ENCODE measurements at regions not wholly inside any gene's neighbourhood (a gene's known extent, or its start where the extent isn't known, plus 50 kb on each side); places are given as distances from the start of the nearest gene placed in this dataset. TPM values are rescaled to one million over a fixed set of nuclear protein-coding genes. Genes with fewer than 3 reads are reported as not detected.
"Not testable (repeated sequence)": the region's sequence is repeated elsewhere in the genome, so short reads cannot be mapped to it uniquely, and the experiment has no call there.

GRCh38 chr4:170227928-170228327, 138.2 kb upstream of the AADAT start:
- no peak for DNase-seq (ENCODE audit: low read depth)

GRCh38 chr4:170226288-170226687, 136.5 kb upstream of the AADAT start:
- DNase-seq (ENCODE audit: low read depth) = no peak

- DNase-seq (ENCODE audit: low read depth) = no peak
Measured at GRCh38 chr4:170214731-170215130, 125.0 kb upstream of the AADAT start.

DNA sequence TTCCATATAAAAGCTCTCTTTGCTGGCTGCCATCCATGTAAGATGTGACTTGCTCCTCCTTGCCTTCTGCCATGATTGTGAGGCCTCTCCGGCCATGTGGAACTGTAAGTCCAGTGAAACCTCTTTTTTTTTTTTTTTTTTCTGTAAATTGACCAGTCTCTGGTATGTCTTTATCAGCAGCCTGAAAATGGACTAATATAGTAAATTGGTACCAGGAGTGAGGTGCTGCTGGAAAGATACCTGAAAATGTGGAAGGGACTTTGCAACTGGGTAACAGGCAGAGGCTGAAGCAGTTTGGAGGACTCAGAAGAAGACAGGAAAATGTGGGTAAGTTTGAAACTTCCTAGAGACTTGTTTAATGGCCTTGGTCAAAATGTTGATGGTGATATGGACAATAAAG, 124.3 kb upstream of the AADAT start:
- no peak for DNase-seq (ENCODE audit: low read depth)

DNA sequence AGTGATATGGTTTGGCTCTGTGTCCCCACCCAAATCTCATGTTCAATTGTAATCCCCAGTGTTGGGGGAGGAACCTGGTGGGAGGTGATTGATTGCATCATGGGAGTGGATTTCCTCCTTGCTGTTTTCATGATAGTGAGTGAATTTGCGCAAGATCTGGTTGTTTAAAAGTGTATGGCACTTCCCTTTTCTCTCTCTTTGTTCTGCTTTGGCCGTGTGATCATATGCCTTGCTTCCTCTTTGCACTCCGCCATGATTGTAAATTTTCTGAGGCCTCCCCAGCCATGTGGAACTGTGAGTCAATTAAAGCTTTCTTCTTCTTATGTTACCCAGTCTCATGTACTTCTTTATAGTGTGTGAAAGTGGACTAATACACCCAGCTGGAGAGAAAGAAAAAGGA, 113.0 kb upstream of the AADAT start:
- DNase-seq (ENCODE audit: low read depth) = no peak

DNA sequence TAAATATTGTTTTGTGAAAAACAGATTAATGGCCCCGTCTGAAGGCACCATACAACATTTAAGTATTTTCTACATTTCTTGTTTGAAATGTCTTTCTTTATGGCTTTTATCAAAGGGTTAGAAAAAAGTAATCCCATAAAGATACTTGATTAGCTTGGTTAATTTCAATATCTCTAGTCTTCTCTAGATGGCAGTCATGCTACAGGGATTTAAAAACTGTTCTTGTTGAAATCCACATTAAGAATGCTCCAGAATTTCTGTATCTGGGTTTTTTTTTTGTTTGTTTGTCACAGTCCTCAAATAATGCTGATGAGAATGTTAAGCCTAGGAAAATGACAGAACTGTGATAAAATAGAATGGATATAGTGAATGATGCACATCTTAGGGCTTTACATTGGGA, 109.0 kb upstream of the AADAT start:
- no peak for DNase-seq (ENCODE audit: low read depth)

GRCh38 chr4:170194794-170195193, 105.0 kb upstream of the AADAT start:
- DNase-seq (ENCODE audit: low read depth) = not testable (repeated sequence)

DNA sequence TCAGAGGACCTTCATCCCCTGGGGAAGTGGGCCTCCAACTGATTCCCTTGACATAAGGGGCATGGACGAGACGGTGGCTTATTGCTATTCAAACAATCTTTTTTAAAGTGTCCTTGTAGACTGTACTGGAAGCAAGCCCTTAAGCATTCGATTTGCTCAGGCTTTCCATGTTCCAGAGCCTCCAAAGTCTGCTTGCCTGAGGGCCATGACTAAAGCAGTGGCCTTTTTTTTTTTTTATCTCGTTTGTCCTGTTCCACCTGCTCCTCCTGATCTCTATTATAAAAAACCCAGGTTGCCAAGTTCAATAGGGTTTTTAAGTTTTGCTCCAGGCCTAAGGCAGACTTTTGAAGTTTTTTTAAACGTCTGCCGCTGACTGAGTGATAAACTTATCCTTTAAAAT, 103.7 kb upstream of the AADAT start:
- no peak for DNase-seq (ENCODE audit: low read depth)

DNA sequence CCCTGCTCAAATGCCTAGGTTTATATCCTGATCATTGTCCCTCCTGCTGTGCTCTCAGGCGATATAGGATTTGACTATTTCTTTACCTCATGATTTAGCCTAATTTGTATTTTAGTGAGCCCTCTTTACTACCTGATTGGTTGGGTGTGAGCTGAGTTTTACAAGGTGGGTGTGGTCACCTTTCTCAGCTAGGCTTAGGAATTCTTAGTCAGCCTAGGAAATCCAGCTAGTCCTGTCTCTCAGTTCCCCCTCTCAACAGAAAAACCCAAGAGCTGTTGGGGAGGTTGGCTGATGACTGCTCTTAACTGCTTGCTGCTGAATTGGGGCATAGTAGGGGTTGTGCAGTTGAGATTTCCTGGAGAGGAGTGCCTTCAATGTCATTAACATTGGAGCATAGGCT, 100.5 kb upstream of the AADAT start:
- DNase-seq (ENCODE audit: low read depth) = no peak

DNA sequence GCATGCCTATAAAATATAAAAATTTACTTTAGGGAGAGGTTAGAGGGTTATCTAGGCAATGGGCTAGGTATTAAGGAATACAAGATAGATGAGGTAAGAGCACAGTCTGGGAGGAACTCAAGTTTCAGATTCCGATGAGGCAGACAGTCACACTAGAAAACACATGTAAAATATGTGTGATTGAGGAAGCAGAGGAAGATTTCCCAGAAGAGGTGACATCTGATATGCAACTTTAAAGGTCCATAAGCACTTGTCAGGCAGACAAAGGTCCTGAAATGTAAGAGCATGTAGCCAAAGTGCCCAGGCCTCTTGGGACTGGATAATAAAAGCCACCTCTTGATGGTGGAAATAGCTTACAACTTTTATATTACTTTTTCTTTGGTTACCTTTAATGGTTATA, 81.1 kb upstream of the AADAT start:
- no peak for DNase-seq (ENCODE audit: low read depth)

GRCh38 chr4:170169699-170170098, 79.9 kb upstream of the AADAT start:
- DNase-seq (ENCODE audit: low read depth) = no peak

- no peak for DNase-seq (ENCODE audit: low read depth)
Measured at GRCh38 chr4:170167678-170168077, 77.9 kb upstream of the AADAT start.

DNA sequence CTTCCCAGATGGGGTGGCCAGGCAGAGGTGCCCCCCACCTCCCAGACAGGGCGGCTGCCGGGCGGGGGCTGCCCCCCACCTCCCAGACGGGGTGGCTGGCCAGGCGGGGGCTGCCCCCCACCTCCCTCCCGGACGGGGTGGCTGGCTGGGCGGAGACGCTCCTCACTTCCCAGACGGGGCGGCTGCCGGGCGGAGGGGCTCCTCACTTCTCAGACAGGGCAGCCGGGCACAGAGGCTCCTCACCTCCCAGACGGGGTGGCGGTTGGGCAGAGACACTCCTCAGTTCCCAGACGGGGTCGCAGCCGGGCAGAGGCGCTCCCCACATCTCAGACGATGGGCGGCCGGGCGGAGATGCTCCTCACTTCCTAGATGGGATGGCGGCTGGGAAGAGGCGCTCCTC, 76.4 kb upstream of the AADAT start:
- DNase-seq (ENCODE audit: low read depth) = not testable (repeated sequence)

DNA sequence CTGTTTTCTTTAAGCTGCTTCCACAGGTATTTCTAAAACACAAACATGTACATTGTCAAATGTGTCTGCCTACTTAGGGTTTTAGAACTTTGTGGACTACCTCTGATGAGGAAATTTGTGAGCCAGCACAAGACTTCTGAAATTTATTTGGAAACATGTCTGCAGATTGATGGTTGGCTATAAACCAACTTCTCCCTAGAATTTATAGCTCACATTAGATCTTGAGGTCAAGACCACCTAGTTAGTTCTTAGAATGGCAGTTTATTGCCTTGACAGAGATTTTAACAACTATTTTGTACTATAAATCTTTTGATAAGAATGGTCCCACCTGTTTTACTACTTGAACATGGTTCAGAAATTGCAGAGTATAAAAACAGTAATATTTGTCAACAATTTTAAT, 72.7 kb upstream of the AADAT start:
- no peak for DNase-seq (ENCODE audit: low read depth)

DNA sequence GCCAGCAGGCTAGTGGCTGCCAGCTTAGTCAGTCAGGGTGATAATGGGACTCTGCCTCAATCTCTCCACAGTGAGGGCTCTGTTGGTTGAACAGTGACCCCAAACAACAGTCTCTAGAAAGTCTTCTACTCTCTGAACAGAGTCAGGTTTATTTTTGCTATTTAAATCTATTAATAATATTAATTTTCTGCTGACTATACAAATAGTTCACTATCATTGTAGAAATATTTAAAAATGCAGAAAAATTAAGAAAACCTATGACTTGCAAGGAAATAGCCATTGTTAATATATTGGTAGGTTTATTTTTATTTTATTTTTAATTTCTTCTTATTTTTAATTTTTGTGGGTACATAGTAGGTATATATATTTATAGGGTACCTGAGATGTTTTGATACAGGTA, 67.9 kb upstream of the AADAT start:
- no peak for DNase-seq (ENCODE audit: low read depth)

GRCh38 chr4:170145120-170145519, 55.4 kb upstream of the AADAT start:
- DNase-seq (ENCODE audit: low read depth) = no peak

- peak; percentile 57 for DNase-seq (ENCODE audit: low read depth)
Measured at GRCh38 chr4:170139764-170140163, 50.0 kb upstream of the AADAT start.

Small RNA genes in the stretch of these regions (small RNA-seq; reads per million reads assigned to genes)
- gene AC097486.1 (not detected), gene MIR6082 (not detected), gene RNU6ATAC13P (not detected)
